Heart right ventricle (tissue), 16 donors: ENCODE measurements at regions not wholly inside any gene's neighbourhood (a gene's known extent, or its start where the extent isn't known, plus 50 kb on each side); places are given as distances from the start of the nearest gene placed in this dataset.

ENCODE experiments used
- ATAC-seq, 8 donors: fragments of 200-7000 bp; cut with Tn5 transposase; one replicate each; pipeline ENCODE4 v1.9.1; 2020; ENCODE audit warnings: mild to moderate bottlenecking in 8 of 8, moderate library complexity in 8 of 8, moderate number of reproducible peaks in 1 of 8
- DNase-seq, 2 donors: peaks; one replicate each; pipeline ENCODE4 v3.0.0-alpha.2; 2020
- H3K27ac ChIP-seq, 10 donors: fragments of 200-600 bp; sonication (generic) in 2 of 10; one replicate each; pipeline versions ENCODE4 v1.5.0 to v1.8.0; 2020 to 2022; ENCODE audit warnings: mild to moderate bottlenecking in 3 of 10
- H3K27me3 ChIP-seq, 7 donors: fragments of 200-600 bp; one replicate each; pipeline ENCODE4 v1.8.0; 2021 to 2022; ENCODE audit warnings: mild to moderate bottlenecking in 2 of 7
- H3K36me3 ChIP-seq, 9 donors: fragments of 200-600 bp; sonication (generic) in 1 of 9; one replicate each; pipeline versions ENCODE4 v1.5.0 to v1.8.0; 2020 to 2022; ENCODE audit warnings: mild to moderate bottlenecking in 2 of 9
- H3K4me1 ChIP-seq, 9 donors: fragments of 200-600 bp; sonication (generic) in 1 of 9; one replicate each; pipeline versions ENCODE4 v1.5.0 to v1.8.0; 2020 to 2022; ENCODE audit warnings: mild to moderate bottlenecking in 4 of 9
- H3K4me3 ChIP-seq, 10 donors: fragments of 200-600 bp; sonication (generic) in 2 of 10; one replicate each; pipeline versions ENCODE4 v1.5.0 to v1.8.0; 2020 to 2022; ENCODE audit warnings: mild to moderate bottlenecking in 7 of 10, moderate library complexity in 2 of 10
- H3K9me3 ChIP-seq, 11 donors: fragments of 200-600 bp in 10 of 11; sonication (generic) in 2 of 11; one replicate each; pipeline versions ENCODE4 v1.5.0 to v1.8.0; 2013 to 2022; ENCODE audit warnings: mild to moderate bottlenecking in 2 of 11, control low read depth in 1 of 11, moderate library complexity in 1 of 11
- CTCF ChIP-seq, 9 donors: fragments of 200-600 bp; sonication (generic) in 2 of 9; IDR thresholded peaks; one replicate each; pipeline versions ENCODE4 v1.5.0 to v1.8.0; 2021 to 2022; ENCODE audit warnings: antibody characterized with exemption in 9 of 9, mild to moderate bottlenecking in 5 of 9, moderate library complexity in 1 of 9
- WGBS, 2 donors: extraction: QIAGEN DNeasy Blood & Tissue Kit; methylation state at CpG; one replicate each; pipeline ENCODE4 v1.1.7; 2013; ENCODE audit warnings: inconsistent platforms in 1 of 2; 5-methylcytosine and 5-hydroxymethylcytosine counted together
- intact Hi-C, 10 donors: fragments of 100-400 bp; cut with DNase I; formaldehyde crosslinking; loops; one replicate each; pipeline versions ENCODE4 v1.11.1 to v1.14.2; 2022
- donor health status: Arrhythmogenic right ventricular cardiomyopathy.
- donor health status: ischemic (EF 13 %, LVEDD 7.1; RV severe dilation, severe dysfunction).
- donor health status: healthy with polysubstance abuse.
- donor health status: DM: no; HTN: yes; CAD: no.
- donor health status: DM: no; HTN: no; CAD: no.
- donor health status: ischemic (EF 25% LVEDD 6.9; RV normal size, moderate dysfunction).
- donor health status: ischemic (EF 25% LVEDD 5.7; RV mildly dilated, moderate dysfunction).
- donor health status: healthy.
- donor health status: DM: yes; HTN: yes; CAD: no.
- donor health status: Ischemic cardiomyopathy.
- donor health status: ischemic (EF 35%, LVEDD 5.7; RV mildly dilated, moderate dysfunction).
- donor health status: nonischemic (EF 11% LVEDD 7.7; RV severe dilation, severe dysfunction).
- donor health status: DM: yes; HTN: yes; CAD: no.
- donor health status: PGD.
- donor health status: ischemic (EF 29% LVEDD 5.4; RV normal size, mild dysfunction).
- donor health status: nonischemic (EF 23%, LVEDD 6.1; RV moderate dilation, normal function).

- Histone ChIP-seq H3K27ac (no peak overlapping the region), H3K4me3 (no peak overlapping the region), H3K36me3 (no peaks in the 10 kb centered on the region), H3K27me3 (peaks cover 0 to 11% (median 0%) of the 10 kb centered on the region in 7 donors), H3K9me3 (no peaks in the 10 kb centered on the region), H3K4me1 (no peaks in the 10 kb centered on the region)
- ATAC-seq (no peak), DNase-seq (no peak)
- TF ChIP-seq CTCF (IDR thresholded peaks at IDR 0.05), result no peak
- 62 to 65% methylated on average over 6 of the region's 6 CpGs for WGBS, 2 donors
- intact Hi-C loops, result no loop called here
Measured at GRCh38 chr15:91664224-91664836, 189.2 kb upstream of the SLCO3A1 start.

GRCh38 chr15:91665212-91665611 lies 188.3 kb upstream of the SLCO3A1 start:
- Histone ChIP-seq H3K36me3 (no peaks in the 10 kb centered on the region), H3K27ac (no peak overlapping the region), H3K4me3 (no peak overlapping the region), H3K4me1 (no peaks in the 10 kb centered on the region), H3K9me3 (no peaks in the 10 kb centered on the region), H3K27me3 (peaks cover 0 to 11% (median 0%) of the 10 kb centered on the region in 7 donors)
- no peak for DNase-seq
- intact Hi-C loops, result no loop called here
- 76% methylated on average over 4 of the region's 4 CpGs for WGBS, 2 donors
- ATAC-seq, result no peak
- no peak for TF ChIP-seq CTCF (IDR thresholded peaks at IDR 0.05)

GRCh38 chr15:91668370-91668769 lies 185.1 kb upstream of the SLCO3A1 start:
- 71 to 84% methylated on average over 1 of the region's 1 CpG for WGBS, 2 donors
- Histone ChIP-seq H3K4me1 (no peaks in the 10 kb centered on the region), H3K27me3 (peaks cover 0 to 7% (median 0%) of the 10 kb centered on the region in 7 donors), H3K9me3 (no peaks in the 10 kb centered on the region), H3K36me3 (no peaks in the 10 kb centered on the region), H3K27ac (no peak overlapping the region), H3K4me3 (no peak overlapping the region)
- intact Hi-C loops, result no loop called here
- DNase-seq (no peak), ATAC-seq (no peak)
- TF ChIP-seq CTCF (IDR thresholded peaks at IDR 0.05), result no peak

DNA sequence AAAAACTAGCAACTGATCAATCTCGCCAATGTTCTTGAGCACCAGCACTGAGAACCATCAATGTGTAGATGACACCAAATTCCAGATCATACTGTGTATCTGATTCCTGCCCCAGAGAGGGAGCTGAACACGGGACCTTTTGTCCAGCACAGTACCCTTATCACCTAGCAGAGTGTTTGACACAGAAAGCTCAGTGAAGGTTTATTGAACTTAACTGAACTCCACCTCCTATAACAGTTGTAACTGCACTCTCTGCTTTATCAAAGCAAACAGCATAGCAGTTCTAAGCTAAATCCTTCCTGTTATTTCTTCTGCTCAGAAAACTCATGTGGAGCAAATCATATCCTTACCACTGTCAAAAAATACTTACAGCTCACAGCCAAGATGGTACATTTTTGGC lies 183.4 kb upstream of the SLCO3A1 start:
- Histone ChIP-seq H3K27me3 (peaks cover 0 to 7% (median 0%) of the 10 kb centered on the region in 7 donors), H3K27ac (no peak overlapping the region), H3K36me3 (no peaks in the 10 kb centered on the region), H3K9me3 (peaks cover 0 to 16% (median 7%) of the 10 kb centered on the region in 11 donors), H3K4me3 (no peak overlapping the region), H3K4me1 (no peaks in the 10 kb centered on the region)
- ATAC-seq, result no peak
- TF ChIP-seq CTCF (IDR thresholded peaks at IDR 0.05), result no peak
- DNase-seq, result no peak
- intact Hi-C loops, result no loop called here
- WGBS, 2 donors, result 77 to 79% methylated on average over 2 of the region's 2 CpGs
